B cell (primary cell): ENCODE measurements at regions not wholly inside any gene's neighbourhood (a gene's known extent, or its start where the extent isn't known, plus 50 kb on each side); places are given as distances from the start of the nearest gene placed in this dataset.

Source experiments
- CTCF ChIP-seq: fragments of 200-600 bp; IDR thresholded peaks from one replicate; pipeline ENCODE4 v1.8.0; 2022; ENCODE audit warnings: antibody characterized with exemption, mild to moderate bottlenecking
- EZH2 ChIP-seq: IDR thresholded peaks from 2 replicates; pipeline ENCODE4 v1.6.1; 2012; ENCODE audit warnings: borderline replicate concordance, low read depth, mild to moderate bottlenecking, moderate library complexity, low read length; ENCODE audit not compliant: insufficient read depth, poor library complexity, severe bottlenecking

- TF ChIP-seq EZH2 (no peak), CTCF (no peak)
These were observed 191.6 kb downstream of the ANAPC10 start for GRCh38 chr4:144906181-144906925.
